H1 (cell line): ENCODE measurements at regions not wholly inside any gene's neighbourhood (a gene's known extent, or its start where the extent isn't known, plus 50 kb on each side); places are given as distances from the start of the nearest gene placed in this dataset.

Source experiments
- CTCF ChIA-PET: fragments of 300-600 bp; sonication (Branson Sonifier 250); formaldehyde crosslinking; loops from one replicate; lab custom pipeline; 2021; ENCODE audit not compliant: partially characterized antibody; lab: Charles Lee
- POLR2A ChIA-PET: fragments of 300-600 bp; sonication (Branson Sonifier 250); formaldehyde crosslinking; loops from one replicate; lab custom pipeline; 2021; ENCODE audit warnings: inconsistent platforms; ENCODE audit not compliant: partially characterized antibody; lab: Charles Lee
- DNase-seq, 2 experiments: peaks; one replicate each; pipeline versions ENCODE4 v3.0.0 to v3.0.0-alpha.2; 2010 to 2022; ENCODE audit warnings: low spot score in 2 of 2, low read depth in 1 of 2, mixed read lengths in 1 of 2
- FAIRE-seq: peaks from 2 replicates; lab custom pipeline; 2011; peaks lifted over from hg19 to GRCh38; lab: Jason Lieb, UNC
- H2AFZ ChIP-seq: 2 replicates; pipeline ENCODE4 v1.8.1; 2012; ENCODE audit warnings: low read length, inconsistent platforms
- H2AK5ac ChIP-seq: 2 replicates; pipeline ENCODE4 v1.6.1; 2013; ENCODE audit warnings: low read depth, low read length
- H2BK120ac ChIP-seq: replicated peaks from 2 replicates; pipeline ENCODE3; 2013; ENCODE audit warnings: low read depth, low read length, inconsistent platforms
- H2BK12ac ChIP-seq: 2 replicates; pipeline ENCODE4 v1.6.1; 2013; ENCODE audit warnings: low read depth, low read length
- H2BK15ac ChIP-seq: 2 replicates; pipeline ENCODE4 v1.6.1; 2013; ENCODE audit warnings: low read length
- H2BK20ac ChIP-seq: 2 replicates; pipeline ENCODE4 v1.6.1; 2013; ENCODE audit warnings: low read length
- H2BK5ac ChIP-seq: 2 replicates; pipeline ENCODE4 v1.6.1; 2013; ENCODE audit warnings: low read depth, low read length
- H3K14ac ChIP-seq: 2 replicates; pipeline ENCODE4 v1.6.1; 2013; ENCODE audit warnings: inconsistent platforms; ENCODE audit not compliant: insufficient read length
- H3K18ac ChIP-seq: 2 replicates; pipeline ENCODE4 v1.6.1; 2013; ENCODE audit warnings: low read length; ENCODE audit errors: extremely low read depth
- H3K23ac ChIP-seq: 2 replicates; pipeline ENCODE4 v1.6.1; 2013; ENCODE audit warnings: inconsistent platforms; ENCODE audit not compliant: insufficient read length
- H3K23me2 ChIP-seq: 2 replicates; pipeline ENCODE4 v1.6.1; 2013; ENCODE audit warnings: low read depth, low read length
- H3K27ac ChIP-seq: 2 replicates; pipeline ENCODE4 v1.6.1; 2011; ENCODE audit warnings: low read depth, low read length, inconsistent platforms
- H3K27me3 ChIP-seq, 4 experiments: replicated peaks in 1 of 4; 1 replicate in 1 of 4; 2 replicates in 3 of 4; pipeline versions ENCODE4 v1.6.1 to v1.8.1; 2011 to 2013; ENCODE audit warnings: low read length in 3 of 4, mild to moderate bottlenecking in 3 of 4, inconsistent platforms in 2 of 4, mixed read lengths in 2 of 4, moderate library complexity in 1 of 4; ENCODE audit not compliant: control insufficient read depth in 3 of 4, insufficient read depth in 3 of 4; ENCODE audit errors: extremely low read depth in 1 of 4
- H3K36me3 ChIP-seq, 4 experiments: 2 replicates each; pipeline versions ENCODE4 v1.6.1 to v1.8.1; 2011 to 2013; ENCODE audit warnings: mild to moderate bottlenecking in 4 of 4, low read length in 3 of 4, moderate library complexity in 2 of 4, control low read depth in 1 of 4, inconsistent platforms in 1 of 4; ENCODE audit not compliant: insufficient read depth in 4 of 4, control insufficient read depth in 2 of 4
- H3K4ac ChIP-seq: replicated peaks from 2 replicates; pipeline ENCODE3; 2013; ENCODE audit warnings: low read length, low read depth, mixed read lengths, inconsistent platforms; ENCODE audit not compliant: insufficient read length
- H3K4me1 ChIP-seq, 4 experiments: replicated peaks in 1 of 4; 1 replicate in 1 of 4; 2 replicates in 3 of 4; pipeline versions ENCODE4 v1.6.1 to v1.8.1; 2011 to 2013; ENCODE audit warnings: low read length in 3 of 4, inconsistent platforms in 2 of 4, mixed read lengths in 1 of 4; ENCODE audit not compliant: insufficient read depth in 4 of 4, control insufficient read depth in 3 of 4
- H3K4me2 ChIP-seq, 2 experiments: 2 replicates each; pipeline versions ENCODE4 v1.6.1 to v1.8.1; 2011 to 2013; ENCODE audit warnings: low read depth in 2 of 2, low read length in 2 of 2, control low read depth in 1 of 2, inconsistent platforms in 1 of 2, mild to moderate bottlenecking in 1 of 2; ENCODE audit not compliant: insufficient read depth in 1 of 2
- H3K4me3 ChIP-seq, 4 experiments: fragments of 200-600, 300-600 bp in 1 of 4; sonication (generic), shearing (Covaris generic), sonication (Bioruptor Twin) in 1 of 4; 2 replicates each; pipeline versions ENCODE4 v1.5.1 to v1.8.1; 2011 to 2016; ENCODE audit warnings: low read length in 4 of 4, low read depth in 3 of 4, control low read depth in 2 of 4, inconsistent platforms in 2 of 4, mild to moderate bottlenecking in 2 of 4, mixed read lengths in 1 of 4, moderate library complexity in 1 of 4; ENCODE audit not compliant: insufficient read depth in 2 of 4; ENCODE audit errors: extremely low read depth in 1 of 4
- H3K56ac ChIP-seq: replicated peaks from 2 replicates; pipeline ENCODE3; 2013; ENCODE audit warnings: low read depth, mild to moderate bottlenecking, mixed read lengths, low read length, inconsistent platforms; ENCODE audit not compliant: insufficient read length
- H3K79me1 ChIP-seq: 2 replicates; pipeline ENCODE4 v1.6.1; 2013; ENCODE audit warnings: low read depth, low read length, control low read depth
- H3K79me2 ChIP-seq, 2 experiments: 2 replicates each; pipeline versions ENCODE4 v1.6.1 to v1.8.1; 2012 to 2013; ENCODE audit warnings: low read length in 2 of 2, mild to moderate bottlenecking in 2 of 2, inconsistent platforms in 1 of 2; ENCODE audit not compliant: insufficient read depth in 2 of 2, control insufficient read depth in 1 of 2
- H3K9ac ChIP-seq, 4 experiments: replicated peaks in 1 of 4; 1 replicate in 1 of 4; 2 replicates in 3 of 4; pipeline versions ENCODE4 v1.6.1 to v1.8.1; 2011 to 2013; ENCODE audit warnings: low read depth in 3 of 4, low read length in 3 of 4, control low read depth in 2 of 4, mild to moderate bottlenecking in 2 of 4, moderate library complexity in 2 of 4, inconsistent platforms in 1 of 4; ENCODE audit errors: extremely low read depth in 1 of 4
- H3K9me3 ChIP-seq, 2 experiments: 2 replicates each; pipeline versions ENCODE4 v1.6.1 to v1.8.1; 2012 to 2013; ENCODE audit warnings: mild to moderate bottlenecking in 2 of 2, moderate library complexity in 2 of 2, control low read depth in 1 of 2, inconsistent platforms in 1 of 2, low read depth in 1 of 2, low read length in 1 of 2, mixed read lengths in 1 of 2; ENCODE audit not compliant: insufficient read depth in 2 of 2
- H4K20me1 ChIP-seq, 2 experiments: replicated peaks in 1 of 2; 2 replicates each; pipeline versions ENCODE3 to v1.8.1; 2011 to 2013; ENCODE audit warnings: inconsistent platforms in 2 of 2, low read length in 2 of 2, mild to moderate bottlenecking in 1 of 2; ENCODE audit not compliant: insufficient read depth in 2 of 2, control insufficient read depth in 1 of 2
- H4K5ac ChIP-seq: 2 replicates; pipeline ENCODE4 v1.6.1; 2013; ENCODE audit warnings: low read length, low read depth, mixed read lengths, inconsistent platforms; ENCODE audit not compliant: insufficient read length
- H4K8ac ChIP-seq: 2 replicates; pipeline ENCODE4 v1.8.0; 2013; ENCODE audit warnings: mild to moderate bottlenecking, moderate library complexity, low read length, inconsistent platforms; ENCODE audit not compliant: insufficient read depth; ENCODE audit errors: extremely low read depth
- H4K91ac ChIP-seq: replicated peaks from 2 replicates; pipeline ENCODE3; 2013; ENCODE audit warnings: low read length, mixed read lengths, inconsistent platforms; ENCODE audit not compliant: insufficient read length
- NRF1 ChIP-seq: IDR thresholded peaks from 2 replicates; pipeline ENCODE4 v1.6.1; 2011; ENCODE audit warnings: mild to moderate bottlenecking, low read depth, low read length, improper control_type of control experiment
- POU5F1 ChIP-seq: IDR thresholded peaks from 2 replicates; pipeline ENCODE4 v1.6.1; 2011; ENCODE audit warnings: low read depth, mild to moderate bottlenecking, low read length, moderate library complexity
- WGBS, 2 experiments: shearing (Covaris generic) in 1 of 2; methylation state at CpG; one replicate each; pipeline versions ENCODE4 v1.1.6 to v1.1.7; 2013 to 2015; ENCODE audit warnings: low lambda C conversion rate in 2 of 2, mixed read lengths in 2 of 2, inconsistent platforms in 1 of 2, low coverage in 1 of 2, missing lambda C conversion rate in 1 of 2; ENCODE audit not compliant: insufficient replicate concordance in 2 of 2, insufficient coverage in 1 of 2, insufficient read length in 1 of 2; ENCODE audit errors: extremely low coverage in 1 of 2, missing lambda C conversion rate in 1 of 2; 5-methylcytosine and 5-hydroxymethylcytosine counted together

DNA sequence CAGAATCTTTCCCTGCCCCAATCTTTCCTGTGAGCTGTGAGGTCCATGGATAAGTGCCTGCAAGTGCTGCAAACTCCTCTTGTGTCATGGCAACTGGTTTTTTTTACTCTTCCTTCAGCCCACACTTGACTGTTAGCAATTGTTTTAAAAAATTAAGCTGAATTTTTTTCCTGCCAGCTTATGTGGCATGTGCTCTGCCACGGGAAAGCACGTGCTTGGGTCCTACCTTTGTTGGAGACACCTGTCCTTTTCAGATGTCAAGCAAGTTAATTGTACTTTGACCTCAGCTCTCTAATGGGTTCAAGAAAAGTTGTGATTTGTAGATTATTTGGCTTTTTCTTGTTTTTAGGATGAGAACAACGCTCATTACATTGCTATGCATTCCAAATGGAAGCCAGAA lies 398.5 kb downstream of the NUF2 start:
- no peak overlapping the region for H2BK120ac ChIP-seq
- no peak overlapping the region for H4K5ac ChIP-seq

More for the DNA sequence above, 398.5 kb downstream of the NUF2 start:
- Histone ChIP-seq H2BK15ac (no peak overlapping the region), H3K36me3 (no peaks in the 10 kb centered on the region; a peak in 1 of 8 replicates), H3K27me3 (no peaks in the 10 kb centered on the region), H4K20me1 (no peaks in the 10 kb centered on the region), H3K79me2 (no peaks in the 10 kb centered on the region), H2BK12ac (no peak overlapping the region), H2BK5ac (no peak overlapping the region), H2AK5ac (no peak overlapping the region), H2BK20ac (no peak overlapping the region), H3K4me2 (no peak overlapping the region), H3K4me1 (no peaks in the 10 kb centered on the region), H4K8ac (no peak overlapping the region), H3K23me2 (no peaks in the 10 kb centered on the region), H3K56ac (no peak overlapping the region), H3K18ac (no peak overlapping the region), H4K91ac (no peak overlapping the region), H3K14ac (no peak overlapping the region), H3K4me3 (no peak overlapping the region), H3K4ac (no peak overlapping the region), H3K79me1 (no peaks in the 10 kb centered on the region), H3K9me3 (peaks cover 0 to 7% of the 10 kb centered on the region in 2 experiments; a peak in 1 of 4 replicates), H3K23ac (no peak overlapping the region), H3K9ac (no peak overlapping the region), H3K27ac (no peak overlapping the region), H2AFZ (no peak overlapping the region)
- TF ChIP-seq POU5F1 (no peak), NRF1 (no peak)
- WGBS, 2 experiments = 91% methylated on average over 3 of the region's 3 CpGs; no CpG with 5 or more reads in 1 of the 2 experiments
- ChIA-PET CTCF (no interaction called here), POLR2A (no interaction called here)
- DNase-seq = no peak
- no peak for FAIRE-seq
